Kidney capillary endothelial cell (primary cell): ENCODE measurements at regions not wholly inside any gene's neighbourhood (a gene's known extent, or its start where the extent isn't known, plus 50 kb on each side); places are given as distances from the start of the nearest gene placed in this dataset.
"Not testable (repeated sequence)": the region's sequence is repeated elsewhere in the genome, so short reads cannot be mapped to it uniquely, and the experiment has no call there.

Experiments used
- DNase-seq: peaks from one replicate; pipeline ENCODE4 v3.0.0-alpha.2; 2018; ENCODE audit warnings: low spot score

GRCh38 chrX:63581906-63582305 is 203.1 kb downstream of the ARHGEF9 start:
- no peak for DNase-seq

GRCh38 chrX:63581398-63581797 is 203.6 kb downstream of the ARHGEF9 start:
- DNase-seq = no peak

GRCh38 chrX:63576533-63576932 is 208.5 kb downstream of the ARHGEF9 start:
- DNase-seq = no peak

GRCh38 chrX:63575700-63576099 is 209.3 kb downstream of the ARHGEF9 start:
- not testable (repeated sequence) for DNase-seq

- no peak for DNase-seq
These were observed 215.7 kb upstream of the SPIN4 start for GRCh38 chrX:63566856-63567255.

- peak; percentile 0 for DNase-seq
These were observed 210.3 kb upstream of the SPIN4 start for GRCh38 chrX:63561425-63561824.

GRCh38 chrX:63560601-63561218 is 209.6 kb upstream of the SPIN4 start:
- peak; percentile 48 for DNase-seq

- no peak for DNase-seq
These were observed 200.7 kb upstream of the SPIN4 start for GRCh38 chrX:63551856-63552255.

GRCh38 chrX:63530654-63531053 is 179.5 kb upstream of the SPIN4 start:
- no peak for DNase-seq

- no peak for DNase-seq
These were observed 178.8 kb upstream of the SPIN4 start for GRCh38 chrX:63529961-63530360.

GRCh38 chrX:63526863-63527262 is 175.7 kb upstream of the SPIN4 start:
- no peak for DNase-seq

GRCh38 chrX:63525491-63525890 is 174.4 kb upstream of the SPIN4 start:
- no peak for DNase-seq

- DNase-seq = not testable (repeated sequence)
These were observed 168.2 kb upstream of the SPIN4 start for GRCh38 chrX:63519368-63519767.

GRCh38 chrX:63514569-63515080 is 163.5 kb upstream of the SPIN4 start:
- DNase-seq = no peak

- no peak for DNase-seq
These were observed 162.9 kb upstream of the SPIN4 start for GRCh38 chrX:63513825-63514568.

- no peak for DNase-seq
These were observed 160.2 kb upstream of the SPIN4 start for GRCh38 chrX:63511361-63511760.

GRCh38 chrX:63508668-63509067 is 157.5 kb upstream of the SPIN4 start:
- no peak for DNase-seq

- peak; percentile 11 for DNase-seq
These were observed 155.2 kb upstream of the SPIN4 start for GRCh38 chrX:63506320-63506719.

GRCh38 chrX:63503541-63503940 is 152.4 kb upstream of the SPIN4 start:
- peak; percentile 16 for DNase-seq

GRCh38 chrX:63488546-63489373 is 137.6 kb upstream of the SPIN4 start:
- no peak for DNase-seq

- no peak for DNase-seq
These were observed 124.1 kb upstream of the SPIN4 start for GRCh38 chrX:63475200-63475599.

GRCh38 chrX:63471004-63471403 is 119.9 kb upstream of the SPIN4 start:
- no peak for DNase-seq

- DNase-seq = no peak
These were observed 119.4 kb upstream of the SPIN4 start for GRCh38 chrX:63470506-63470905.
